ENCODE measurements at regions not wholly inside any gene's neighbourhood (a gene's known extent, or its start where the extent isn't known, plus 50 kb on each side); places are given as distances from the start of the nearest gene placed in this dataset.

GRCh38 chr17:34845296-34845695, 116.0 kb downstream of the CCT6B start:
- TF ChIP-seq, protein P1, sequence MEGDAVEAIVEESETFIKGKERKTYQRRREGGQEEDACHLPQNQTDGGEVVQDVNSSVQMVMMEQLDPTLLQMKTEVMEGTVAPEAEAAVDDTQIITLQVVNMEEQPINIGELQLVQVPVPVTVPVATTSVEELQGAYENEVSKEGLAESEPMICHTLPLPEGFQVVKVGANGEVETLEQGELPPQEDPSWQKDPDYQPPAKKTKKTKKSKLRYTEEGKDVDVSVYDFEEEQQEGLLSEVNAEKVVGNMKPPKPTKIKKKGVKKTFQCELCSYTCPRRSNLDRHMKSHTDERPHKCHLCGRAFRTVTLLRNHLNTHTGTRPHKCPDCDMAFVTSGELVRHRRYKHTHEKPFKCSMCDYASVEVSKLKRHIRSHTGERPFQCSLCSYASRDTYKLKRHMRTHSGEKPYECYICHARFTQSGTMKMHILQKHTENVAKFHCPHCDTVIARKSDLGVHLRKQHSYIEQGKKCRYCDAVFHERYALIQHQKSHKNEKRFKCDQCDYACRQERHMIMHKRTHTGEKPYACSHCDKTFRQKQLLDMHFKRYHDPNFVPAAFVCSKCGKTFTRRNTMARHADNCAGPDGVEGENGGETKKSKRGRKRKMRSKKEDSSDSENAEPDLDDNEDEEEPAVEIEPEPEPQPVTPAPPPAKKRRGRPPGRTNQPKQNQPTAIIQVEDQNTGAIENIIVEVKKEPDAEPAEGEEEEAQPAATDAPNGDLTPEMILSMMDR (IDR thresholded peaks at IDR 0.05; ENCODE audit: poor library complexity, severe bottlenecking), result no peak
- TF ChIP-seq EZH2 (IDR thresholded peaks at IDR 0.05; ENCODE audit: borderline replicate concordance, insufficient read depth, low read length, poor library complexity, severe bottlenecking), result no peak
- no peak for TF ChIP-seq RAD21 (conservative IDR thresholded peaks at IDR 0.05)
- TF ChIP-seq POLR2AphosphoS5 (IDR thresholded peaks at IDR 0.05), result no peak
- no peak for TF ChIP-seq TAF1 (IDR thresholded peaks at IDR 0.05; ENCODE audit: low read depth)
- TF ChIP-seq EP300 (conservative IDR thresholded peaks at IDR 0.05; ENCODE audit: poor library complexity, severe bottlenecking), result no peak

Data from neural cell (in vitro differentiated cells).